ENCODE measurements at regions not wholly inside any gene's neighbourhood (a gene's known extent, or its start where the extent isn't known, plus 50 kb on each side); places are given as distances from the start of the nearest gene placed in this dataset.

- Histone ChIP-seq H3K4me2 (ENCODE audit: low read length) (no peak overlapping the region), H3K27ac (ENCODE audit: low read depth, low read length) (no peak overlapping the region), H3K9ac (ENCODE audit: low read length) (no peak overlapping the region), H3K79me2 (ENCODE audit: insufficient read depth, low read length) (no peaks in the 10 kb centered on the region), H3K36me3 (ENCODE audit: control insufficient read depth in 1 of 2, insufficient read depth in 2 of 2, low read length in 2 of 2) (no peaks in the 10 kb centered on the region), H3K4me3 (replicated peaks in 1 of 2; ENCODE audit: low read depth in 1 of 2, low read length in 2 of 2) (no peak overlapping the region), H2AFZ (ENCODE audit: low read depth, low read length, poor library complexity, severe bottlenecking) (no peak overlapping the region), H3K4me1 (ENCODE audit: control insufficient read depth in 1 of 2, insufficient read depth in 2 of 2, low read length in 2 of 2) (no peaks in the 10 kb centered on the region), H3K27me3 (ENCODE audit: insufficient read depth, low read length) (no peaks in the 10 kb centered on the region), H3K9me3 (ENCODE audit: control insufficient read depth in 1 of 2, insufficient read depth in 1 of 2, low read depth in 1 of 2, low read length in 2 of 2) (no peaks in the 10 kb centered on the region), H3K9me2 (ENCODE audit: insufficient read depth) (no peaks in the 10 kb centered on the region), H4K20me1 (ENCODE audit: insufficient read depth) (no peaks in the 10 kb centered on the region)
- ATAC-seq (no peak), DNase-seq (ENCODE audit: low read depth, low spot score) (no peak)
- POLR2A ChIA-PET, result no interaction called here
- no TSS peak for BruUV-seq (replicated peaks)
- RAD21 ChIA-PET (ENCODE audit: low non-redundant PET in 1 of 2, low total read pairs in 2 of 2, uncharacterized antibody in 2 of 2, unreplicated experiment in 2 of 2), result no interaction called here
- CTCF ChIA-PET, result no interaction called here
- intact Hi-C loops (cut with micrococcal nuclease), result no loop called here
- no peak for TF ChIP-seq POLR2AphosphoS5 (IDR thresholded peaks at IDR 0.05; ENCODE audit: low read depth, low read length)
- no peak for TF ChIP-seq CBX3 (IDR thresholded peaks at IDR 0.05; ENCODE audit: low read depth)
- TF ChIP-seq ZBTB33 (IDR thresholded peaks at IDR 0.05; ENCODE audit: extremely low read depth, insufficient replicate concordance, low read length), result no peak
- no peak for TF ChIP-seq EZH2phosphoT487 (IDR thresholded peaks at IDR 0.05; ENCODE audit: borderline replicate concordance)
- no peak for TF ChIP-seq ATF3 (IDR thresholded peaks at IDR 0.05)
Measured at GRCh38 chr1:78289603-78290002, 201.2 kb upstream of the PTGFR start.

- ATAC-seq (no peak), DNase-seq (ENCODE audit: low read depth, low spot score) (no peak)
- H3K4me1 ChIP-seq (ENCODE audit: control insufficient read depth in 1 of 2, insufficient read depth in 2 of 2, low read length in 2 of 2), result no peaks in the 10 kb centered on the region
- no peak overlapping the region for H3K27ac ChIP-seq (ENCODE audit: low read depth, low read length)
- H3K4me2 ChIP-seq (ENCODE audit: low read length), result no peak overlapping the region
- intact Hi-C loops (cut with micrococcal nuclease), result no loop called here
- H3K9me2 ChIP-seq (ENCODE audit: insufficient read depth), result no peaks in the 10 kb centered on the region
- no peak overlapping the region for H2AFZ ChIP-seq (ENCODE audit: low read depth, low read length, poor library complexity, severe bottlenecking)
- H3K79me2 ChIP-seq (ENCODE audit: insufficient read depth, low read length), result no peaks in the 10 kb centered on the region
- no peak overlapping the region for H3K9ac ChIP-seq (ENCODE audit: low read length)
- no peaks in the 10 kb centered on the region for H3K36me3 ChIP-seq (ENCODE audit: control insufficient read depth in 1 of 2, insufficient read depth in 2 of 2, low read length in 2 of 2)
- H3K27me3 ChIP-seq (ENCODE audit: insufficient read depth, low read length), result no peaks in the 10 kb centered on the region
- H4K20me1 ChIP-seq (ENCODE audit: insufficient read depth), result no peaks in the 10 kb centered on the region
- no peaks in the 10 kb centered on the region for H3K9me3 ChIP-seq (ENCODE audit: control insufficient read depth in 1 of 2, insufficient read depth in 1 of 2, low read depth in 1 of 2, low read length in 2 of 2)
- no TSS peak for BruUV-seq (replicated peaks)
- ChIA-PET POLR2A (no interaction called here), CTCF (no interaction called here), RAD21 (ENCODE audit: low non-redundant PET in 1 of 2, low total read pairs in 2 of 2, uncharacterized antibody in 2 of 2, unreplicated experiment in 2 of 2) (no interaction called here)
- no peak overlapping the region for H3K4me3 ChIP-seq (replicated peaks in 1 of 2; ENCODE audit: low read depth in 1 of 2, low read length in 2 of 2)
- TF ChIP-seq CTCF (IDR thresholded peaks at IDR 0.05 in 2 of 3, conservative IDR thresholded peaks at IDR 0.05 in 1 of 3; ENCODE audit: borderline replicate concordance in 1 of 3, insufficient read depth in 1 of 3, low read depth in 2 of 3, low read length in 2 of 3), result no peak
- TF ChIP-seq FOSL1 (IDR thresholded peaks at IDR 0.05; ENCODE audit: low read depth), result no peak
- TF ChIP-seq SIN3A (IDR thresholded peaks at IDR 0.05; ENCODE audit: low read depth), result no peak
- TF ChIP-seq EZH2 (IDR thresholded peaks at IDR 0.05), result no peak
- TF ChIP-seq SRF (IDR thresholded peaks at IDR 0.05; ENCODE audit: low read depth), result no peak
- no peak for TF ChIP-seq ZNF274 (IDR thresholded peaks at IDR 0.05; ENCODE audit: low read depth, low read length)
- TF ChIP-seq RAD21 (IDR thresholded peaks at IDR 0.05; ENCODE audit: low read depth), result no peak
- TF ChIP-seq ELF1 (IDR thresholded peaks at IDR 0.05; ENCODE audit: borderline replicate concordance, low read depth), result no peak
- no peak for TF ChIP-seq REST (IDR thresholded peaks at IDR 0.05; ENCODE audit: low read depth)
- no peak for TF ChIP-seq EGR1 (IDR thresholded peaks at IDR 0.05; ENCODE audit: low read depth)
Measured at GRCh38 chr1:78291418-78291817, 199.4 kb upstream of the PTGFR start.

Measured in HCT116 (cell line).